ENCODE measurements at regions not wholly inside any gene's neighbourhood (a gene's known extent, or its start where the extent isn't known, plus 50 kb on each side); places are given as distances from the start of the nearest gene placed in this dataset.

GRCh38 chr3:98662699-98663098 lies 69.3 kb upstream of the CPOX start:
- TF ChIP-seq CTCF (IDR thresholded peaks at IDR 0.05) (no peak), EMX1 (CRISPR knock-in tag; IDR thresholded peaks at IDR 0.05) (no peak), JUN (CRISPR knock-in tag; IDR thresholded peaks at IDR 0.05) (no peak), CBFB (CRISPR knock-in tag; IDR thresholded peaks at IDR 0.05; ENCODE audit: low read depth) (no peak), KAT7 (CRISPR knock-in tag; IDR thresholded peaks at IDR 0.05; ENCODE audit: borderline replicate concordance) (no peak)

All from WTC11 (cell line).